Stimulated activated CD4-positive, alpha-beta T cell treated with anti-CD3 and anti-CD28 coated beads, Interleukin-12 subunit alpha, Interleukin-12 subunit beta, amount 100 ng/mL, for 24 hours (primary cell): ENCODE measurements at regions not wholly inside any gene's neighbourhood (a gene's known extent, or its start where the extent isn't known, plus 50 kb on each side); places are given as distances from the start of the nearest gene placed in this dataset.
"Not testable (repeated sequence)": the region's sequence is repeated elsewhere in the genome, so short reads cannot be mapped to it uniquely, and the experiment has no call there.

Source experiments
- DNase-seq, 2 experiments: peaks; one replicate each; pipeline ENCODE4 v3.0.0-alpha.2; 2020; ENCODE audit warnings: low read depth in 2 of 2

DNA sequence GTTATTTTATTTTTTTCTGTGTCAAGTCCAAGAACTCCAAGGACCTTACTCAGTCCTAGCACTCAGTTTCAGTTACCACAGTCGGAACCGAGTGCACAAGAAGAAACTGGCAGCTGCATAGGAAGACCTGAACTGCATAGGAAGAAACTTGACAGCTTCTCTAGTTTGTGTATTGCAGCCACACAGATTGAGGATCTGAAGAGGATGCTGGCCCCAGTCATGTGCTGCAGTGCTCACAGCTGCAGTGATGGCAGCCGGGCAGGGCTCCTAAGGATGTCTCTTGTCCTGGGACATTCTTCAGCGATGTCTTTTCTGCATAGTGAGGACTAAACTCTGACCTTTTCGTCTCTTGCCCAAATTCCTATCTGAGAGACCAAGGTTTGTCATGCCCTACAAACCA is 261.2 kb downstream of the STIM2 start:
- DNase-seq = no peak

DNA sequence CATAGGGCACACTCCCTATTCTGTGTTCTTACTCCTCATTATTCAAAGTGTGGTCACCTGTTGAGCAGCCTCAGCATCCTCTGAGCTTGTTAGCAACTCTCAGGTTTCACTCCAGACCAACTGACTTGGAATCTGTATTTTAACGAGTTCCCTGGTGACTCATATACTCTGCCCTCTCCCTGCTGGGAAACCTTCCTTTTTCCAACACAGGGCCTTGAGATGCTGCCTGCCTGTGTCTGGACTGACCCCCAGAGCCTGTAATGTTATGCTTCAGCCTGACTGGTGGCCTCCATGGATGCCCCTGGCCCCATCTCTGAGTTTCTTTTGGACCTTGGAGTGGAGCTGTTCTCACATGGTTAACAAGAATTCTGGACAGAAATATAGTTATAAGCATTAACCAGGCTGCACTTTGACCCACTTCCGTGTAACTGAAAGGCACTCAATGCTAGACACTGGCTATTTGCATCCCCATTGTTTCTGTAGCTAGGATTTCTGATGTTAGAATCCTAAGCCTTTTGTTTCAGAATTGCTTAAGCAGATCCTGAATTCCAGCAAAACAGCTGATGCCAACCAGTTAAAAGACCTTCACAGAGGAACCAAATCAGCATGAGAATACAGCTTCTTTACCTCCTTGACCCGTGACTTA is 262.6 kb downstream of the STIM2 start:
- no peak for DNase-seq

GRCh38 chr4:27123769-27124124 is 263.1 kb downstream of the STIM2 start:
- DNase-seq = no peak

DNA sequence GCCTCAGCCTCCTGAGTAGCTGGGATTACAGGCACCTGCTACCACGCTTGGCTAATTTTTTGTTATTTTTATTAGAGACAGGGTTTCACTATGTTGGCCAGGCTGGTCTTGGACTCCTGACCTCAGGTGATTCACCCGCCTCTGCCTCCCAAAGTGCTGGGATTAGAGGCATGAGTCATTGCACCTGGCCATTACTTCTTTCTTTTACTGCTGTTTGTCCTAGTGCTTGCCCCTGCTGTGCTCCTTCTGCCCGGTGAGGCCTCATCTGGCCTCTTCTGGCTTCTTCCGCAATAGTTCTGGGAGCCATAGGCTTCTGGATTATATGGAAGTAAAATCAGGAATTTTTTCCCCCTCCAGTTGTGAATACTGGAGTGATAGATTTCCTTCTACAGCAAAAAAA is 266.3 kb downstream of the STIM2 start:
- DNase-seq = not testable (repeated sequence)

- no peak for DNase-seq
These were observed 267.8 kb downstream of the STIM2 start for GRCh38 chr4:27128443-27128842.

GRCh38 chr4:27129871-27130366 is 269.3 kb downstream of the STIM2 start:
- no peak for DNase-seq

DNA sequence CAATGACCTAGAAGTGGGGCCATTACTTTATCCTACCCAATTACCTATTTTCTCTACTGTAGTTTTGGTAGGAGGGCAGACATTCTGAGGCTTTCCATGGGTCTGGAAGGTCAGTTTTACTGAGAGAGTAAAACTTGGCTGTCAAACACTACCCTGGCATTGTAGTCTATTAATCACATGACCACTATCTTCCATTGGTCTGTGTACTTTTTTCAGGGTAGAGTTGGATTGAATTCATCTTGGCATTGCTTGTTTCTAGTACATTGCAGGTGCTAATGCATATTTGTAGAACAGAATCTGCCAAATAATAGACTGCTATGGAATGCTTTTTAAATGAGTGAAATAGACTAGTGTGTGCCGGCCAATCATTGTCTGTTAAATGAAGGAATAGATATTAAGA is 271.9 kb downstream of the STIM2 start:
- DNase-seq = no peak

DNA sequence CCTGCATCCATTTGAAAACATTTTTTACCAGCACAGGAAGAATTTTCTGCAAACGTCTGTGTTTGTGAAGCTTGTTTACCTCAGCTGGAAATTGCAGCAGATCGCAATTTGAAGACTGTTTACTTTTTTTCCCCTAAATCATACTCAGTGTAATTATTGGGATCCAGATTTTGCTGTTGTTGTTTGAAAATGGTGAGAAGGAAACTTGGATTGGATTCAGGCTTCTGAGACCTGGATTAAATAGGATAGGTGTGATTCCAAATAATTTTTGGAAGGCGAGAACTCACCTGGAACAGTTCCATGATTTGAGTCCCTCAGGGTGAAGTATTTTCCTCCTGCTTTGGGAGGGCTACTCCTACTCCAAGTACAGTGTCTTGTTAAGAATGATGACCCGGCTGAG is 279.8 kb downstream of the STIM2 start:
- DNase-seq = no peak

DNA sequence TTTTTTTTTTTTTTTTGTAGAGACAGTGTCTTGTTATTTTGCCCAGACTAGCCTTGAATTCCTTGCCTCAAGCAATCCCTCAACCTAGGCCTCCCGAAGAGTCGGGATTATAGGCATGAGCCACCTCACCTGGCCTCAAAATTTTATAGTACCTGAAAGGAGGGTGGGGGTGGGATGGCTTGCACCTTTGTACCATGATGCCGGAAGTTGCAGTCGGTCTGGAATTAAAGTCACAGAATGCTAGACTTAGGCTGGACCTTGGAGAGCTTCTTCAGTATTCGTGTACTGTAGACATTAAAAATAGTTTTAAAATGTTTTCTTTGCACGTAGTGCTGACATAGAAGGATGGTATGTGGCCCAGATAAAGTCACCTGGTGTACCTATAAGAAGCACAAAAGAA is 280.9 kb downstream of the STIM2 start:
- DNase-seq = no peak

DNA sequence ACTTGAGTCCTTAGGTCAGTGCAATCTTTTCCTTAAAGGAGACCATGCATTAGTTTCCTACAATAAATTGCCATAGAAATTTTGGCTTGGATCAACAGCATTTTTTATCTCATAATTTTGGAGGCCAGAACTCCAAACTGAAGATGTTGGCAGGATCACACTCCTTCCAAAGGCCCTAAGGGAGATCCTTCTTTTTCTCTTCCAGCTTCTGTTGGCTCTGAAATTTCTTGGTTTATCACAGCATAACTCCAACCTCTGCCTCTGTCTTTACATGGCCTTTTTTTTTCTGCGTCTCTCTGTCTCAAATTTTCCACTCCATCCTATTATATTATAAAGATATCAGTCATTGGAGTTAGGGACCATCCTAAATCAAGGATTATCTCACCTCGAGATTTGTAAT is 282.2 kb downstream of the STIM2 start:
- DNase-seq = no peak

- no peak for DNase-seq
These were observed 285.0 kb downstream of the STIM2 start for GRCh38 chr4:27145597-27145996.

DNA sequence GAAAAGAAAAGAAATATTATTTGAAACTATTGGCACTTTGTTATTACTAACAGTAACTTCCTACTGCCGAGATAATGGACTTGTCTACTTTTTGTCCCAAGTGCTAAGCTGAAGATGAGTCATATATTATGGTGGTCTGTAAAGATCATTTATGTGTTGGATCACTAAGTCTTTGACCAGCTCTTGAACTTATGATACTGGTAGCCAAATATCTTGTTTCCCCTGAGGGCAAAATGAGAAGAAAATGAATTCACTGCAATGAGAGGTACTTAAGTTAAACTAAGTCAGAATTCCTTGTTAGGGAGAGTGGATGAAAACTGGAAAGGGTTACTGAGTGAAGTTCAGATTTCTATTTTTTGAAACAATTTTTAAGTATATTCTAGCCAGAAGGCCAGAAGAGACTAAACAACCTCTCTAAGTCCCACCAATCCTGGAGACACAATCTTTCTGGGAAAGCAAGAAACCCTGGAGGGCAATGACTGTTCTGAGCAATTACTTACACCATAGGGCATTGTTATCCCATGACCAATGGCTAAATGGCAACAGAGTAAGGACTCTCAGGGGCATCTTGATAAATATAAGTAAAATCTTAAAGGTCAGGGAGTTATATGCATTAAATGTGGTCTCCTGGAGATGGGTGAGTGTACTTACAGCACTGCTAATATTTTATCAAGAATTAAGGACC is 287.7 kb downstream of the STIM2 start:
- DNase-seq = no peak

DNA sequence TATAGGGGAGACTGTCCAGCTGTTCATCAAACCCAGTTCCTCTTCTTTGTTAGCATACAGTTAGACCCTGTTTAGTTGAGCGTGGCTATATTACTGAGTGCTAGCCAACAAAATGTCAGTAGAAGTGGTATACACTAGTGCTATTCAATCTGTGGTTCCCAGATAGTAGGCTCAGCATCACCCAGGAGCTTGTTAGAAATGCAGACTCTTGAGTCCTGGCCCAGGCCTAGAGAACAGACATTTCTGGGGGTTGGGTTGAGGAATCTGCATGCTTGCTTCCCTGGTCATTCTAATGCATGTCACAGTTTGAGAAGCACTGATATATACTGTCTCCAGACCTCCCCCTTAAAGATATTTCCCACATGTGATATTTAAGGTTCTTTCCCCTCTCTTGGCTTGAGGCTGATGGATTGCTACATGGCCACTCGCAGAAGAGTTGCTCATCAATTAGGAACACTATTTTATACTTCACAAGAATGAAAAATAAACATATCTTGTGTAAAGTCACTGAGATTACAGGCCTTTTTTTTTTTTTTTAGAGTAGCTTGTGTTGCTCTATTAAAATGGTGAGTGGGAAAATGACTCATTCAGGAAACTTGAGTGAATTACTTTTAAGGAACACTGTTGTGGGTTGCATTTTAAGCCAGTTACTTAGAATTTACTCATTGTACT is 289.0 kb downstream of the STIM2 start:
- no peak for DNase-seq

DNA sequence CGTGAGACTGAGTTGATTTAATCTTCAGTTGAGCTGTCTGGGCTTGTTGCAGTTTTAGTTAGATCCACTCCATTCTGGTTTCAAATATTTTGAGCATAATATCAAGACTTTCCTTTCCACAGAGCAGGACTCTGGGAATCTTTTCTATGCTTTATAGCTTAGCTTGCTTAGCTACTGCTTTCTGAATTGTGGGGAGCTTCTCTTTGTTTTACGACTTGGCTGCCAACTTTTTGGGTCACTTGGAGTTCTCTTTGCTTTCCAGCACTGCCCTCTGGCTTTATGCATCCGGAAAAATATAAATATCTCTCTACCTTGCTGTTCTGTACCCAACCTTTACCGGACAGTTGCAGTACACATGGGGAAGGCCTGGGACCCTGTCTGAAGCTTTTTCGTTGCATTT is 292.1 kb downstream of the STIM2 start:
- no peak for DNase-seq

DNA sequence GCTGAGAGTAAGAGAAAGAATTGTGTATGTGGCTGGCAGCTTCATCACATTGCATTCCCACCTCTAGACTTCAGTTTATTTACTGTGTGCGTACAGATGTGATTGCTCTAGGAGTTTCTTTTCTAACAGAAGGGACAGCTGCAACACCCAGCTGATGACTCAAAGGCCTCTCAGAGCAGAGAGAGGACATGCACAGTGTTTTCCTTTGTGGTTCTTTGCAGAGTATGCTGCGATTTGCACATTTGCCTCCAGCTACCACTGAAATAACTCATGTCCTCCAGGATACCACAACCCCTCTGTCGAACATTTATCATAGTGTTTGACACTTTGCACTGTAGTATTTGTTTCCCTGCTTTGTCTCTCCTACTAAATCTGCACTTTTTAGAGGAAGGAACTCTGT is 294.1 kb downstream of the STIM2 start:
- DNase-seq = no peak

GRCh38 chr4:27161191-27161590 is 300.6 kb downstream of the STIM2 start:
- DNase-seq = no peak

DNA sequence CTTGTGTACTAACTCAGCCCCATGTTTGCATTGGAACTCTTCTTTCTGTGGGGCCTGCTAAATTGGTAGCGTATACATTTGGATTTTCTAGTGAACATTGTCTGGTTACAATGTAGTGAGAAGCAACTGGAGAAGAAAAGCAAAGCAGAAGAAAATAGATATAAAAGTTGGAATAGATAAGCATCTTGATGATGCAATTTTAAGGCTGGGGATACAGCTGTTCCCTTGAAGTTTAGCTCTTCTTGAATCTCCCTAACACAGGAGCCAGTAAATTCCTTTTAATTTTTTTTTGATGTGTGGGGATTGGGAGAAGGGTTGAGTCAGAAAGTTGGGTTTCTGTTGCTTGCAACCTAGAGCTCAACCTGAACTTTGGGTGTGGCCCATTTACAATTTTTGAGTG is 308.1 kb downstream of the STIM2 start:
- DNase-seq = no peak

- no peak for DNase-seq
These were observed 312.6 kb downstream of the STIM2 start for GRCh38 chr4:27173280-27173679.

DNA sequence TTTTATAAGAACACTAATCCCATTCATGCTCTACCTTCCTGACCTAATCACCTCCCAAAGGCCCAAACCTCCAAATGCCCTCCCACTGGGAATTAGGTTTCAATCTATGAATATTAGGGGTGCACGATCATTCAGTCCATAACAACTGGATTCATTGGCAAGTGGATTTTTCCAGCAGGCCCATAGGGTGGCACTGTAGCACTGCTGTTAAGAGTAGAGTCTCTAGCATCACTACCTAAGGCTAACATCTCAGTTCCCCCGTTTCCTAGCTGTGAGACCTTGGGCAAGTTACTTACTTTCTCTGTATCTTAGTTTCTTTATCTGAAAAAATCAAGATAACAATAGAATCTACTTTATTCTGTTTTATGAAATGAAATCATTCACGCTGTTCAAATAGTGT is 315.8 kb downstream of the STIM2 start:
- no peak for DNase-seq

- DNase-seq = no peak
These were observed 316.2 kb downstream of the STIM2 start for GRCh38 chr4:27176881-27177280.

GRCh38 chr4:27178061-27178460 is 317.4 kb downstream of the STIM2 start:
- no peak for DNase-seq

DNA sequence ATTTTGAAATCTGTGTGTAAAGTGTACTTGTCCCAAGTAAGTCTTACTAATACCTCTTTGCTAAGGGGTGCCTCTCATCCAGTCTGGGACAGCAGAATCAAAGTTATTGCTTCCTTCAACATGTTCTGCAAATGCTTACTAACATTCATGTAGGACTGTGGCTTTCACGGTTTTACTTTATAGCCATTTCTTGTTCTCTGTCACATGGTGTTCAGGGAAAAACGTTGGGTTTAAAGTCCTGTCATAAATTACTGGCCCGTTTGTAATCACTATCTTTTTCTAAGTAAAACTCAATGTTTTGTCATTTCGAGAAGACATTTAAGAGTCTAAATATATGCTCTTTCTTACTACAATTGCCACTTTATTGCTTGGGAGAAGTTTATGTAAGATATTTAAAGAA is 321.1 kb downstream of the STIM2 start:
- DNase-seq = no peak

- DNase-seq = no peak
These were observed 321.6 kb downstream of the STIM2 start for GRCh38 chr4:27182211-27182610.
